Mesenchymal stem cell (in vitro differentiated cells and primary cell): ENCODE measurements at regions not wholly inside any gene's neighbourhood (a gene's known extent, or its start where the extent isn't known, plus 50 kb on each side); places are given as distances from the start of the nearest gene placed in this dataset.

Source experiments
- DNase-seq: peaks from one replicate; pipeline ENCODE4 v3.0.0-alpha.2; 2013
- H2AFZ ChIP-seq: one replicate; pipeline ENCODE4 v1.6.1; 2013; ENCODE audit warnings: low read depth, mild to moderate bottlenecking, control low read depth, inconsistent platforms, low read length, moderate library complexity
- H2AK5ac ChIP-seq: 2 replicates; pipeline ENCODE4 v1.6.1; 2013; ENCODE audit warnings: low read length, moderate library complexity, mild to moderate bottlenecking, inconsistent platforms; ENCODE audit not compliant: severe bottlenecking
- H2BK120ac ChIP-seq: one replicate; pipeline ENCODE4 v1.6.1; 2013; ENCODE audit warnings: low read depth, mild to moderate bottlenecking, inconsistent platforms, low read length, moderate library complexity
- H2BK12ac ChIP-seq, 2 experiments: one replicate each; pipeline ENCODE4 v1.6.1; 2013; ENCODE audit warnings: inconsistent platforms in 2 of 2, low read length in 2 of 2, mild to moderate bottlenecking in 2 of 2, moderate library complexity in 2 of 2, control low read depth in 1 of 2
- H2BK15ac ChIP-seq: one replicate; pipeline ENCODE4 v1.6.1; 2013; ENCODE audit warnings: mild to moderate bottlenecking, low read depth, inconsistent platforms; ENCODE audit not compliant: poor library complexity, severe bottlenecking
- H2BK5ac ChIP-seq: 2 replicates; pipeline ENCODE4 v1.6.1; 2013; ENCODE audit warnings: low read depth, mild to moderate bottlenecking, low read length, control low read depth, inconsistent platforms; ENCODE audit not compliant: poor library complexity, severe bottlenecking
- H3K14ac ChIP-seq, 2 experiments: one replicate each; pipeline ENCODE4 v1.6.1; 2013; ENCODE audit warnings: inconsistent platforms in 2 of 2, low read length in 2 of 2, control low read depth in 1 of 2, mild to moderate bottlenecking in 1 of 2, moderate library complexity in 1 of 2
- H3K18ac ChIP-seq, 2 experiments: one replicate each; pipeline ENCODE4 v1.6.1; 2013; ENCODE audit warnings: inconsistent platforms in 2 of 2, low read length in 2 of 2, control low read depth in 1 of 2, low read depth in 1 of 2, mild to moderate bottlenecking in 1 of 2
- H3K23ac ChIP-seq, 2 experiments: one replicate each; pipeline ENCODE4 v1.6.1; 2013; ENCODE audit warnings: inconsistent platforms in 2 of 2, low read length in 2 of 2, mild to moderate bottlenecking in 2 of 2, moderate library complexity in 2 of 2, control low read depth in 1 of 2
- H3K27ac ChIP-seq: 2 replicates; pipeline ENCODE4 v1.5.1; 2013; ENCODE audit warnings: mild to moderate bottlenecking, moderate library complexity, low read length, control low read depth, inconsistent platforms; ENCODE audit not compliant: poor library complexity, severe bottlenecking
- H3K27me3 ChIP-seq, 2 experiments: 2 replicates each; pipeline versions ENCODE4 v1.6.1 to v1.7.0; 2013; ENCODE audit warnings: low read length in 2 of 2, mild to moderate bottlenecking in 2 of 2, moderate library complexity in 2 of 2, control low read depth in 1 of 2, inconsistent platforms in 1 of 2; ENCODE audit not compliant: control insufficient read depth in 1 of 2, insufficient read depth in 1 of 2
- H3K36me3 ChIP-seq, 2 experiments: 2 replicates each; pipeline versions ENCODE4 v1.6.1 to v1.7.0; 2013; ENCODE audit warnings: low read length in 2 of 2, control low read depth in 1 of 2, inconsistent platforms in 1 of 2, low read depth in 1 of 2, mild to moderate bottlenecking in 1 of 2; ENCODE audit not compliant: insufficient read depth in 2 of 2, control insufficient read depth in 1 of 2
- H3K4ac ChIP-seq, 2 experiments: one replicate each; pipeline ENCODE4 v1.6.1; 2013; ENCODE audit warnings: inconsistent platforms in 2 of 2, low read length in 2 of 2, mild to moderate bottlenecking in 2 of 2, moderate library complexity in 2 of 2, control low read depth in 1 of 2, low read depth in 1 of 2
- H3K4me1 ChIP-seq: 2 replicates; pipeline ENCODE4 v1.6.1; 2013; ENCODE audit warnings: low read depth, low read length, control low read depth; ENCODE audit not compliant: control insufficient read depth, insufficient read depth
- H3K4me2 ChIP-seq: 2 replicates; pipeline ENCODE4 v1.6.1; 2013; ENCODE audit warnings: low read length, mild to moderate bottlenecking, inconsistent platforms; ENCODE audit not compliant: poor library complexity, severe bottlenecking
- H3K4me3 ChIP-seq, 2 experiments: 2 replicates each; pipeline versions ENCODE4 v1.5.1 to v1.7.0; 2013; ENCODE audit warnings: low read length in 2 of 2, mild to moderate bottlenecking in 2 of 2, control low read depth in 1 of 2, low read depth in 1 of 2; ENCODE audit not compliant: insufficient read depth in 1 of 2
- H3K79me1 ChIP-seq: replicated peaks from 2 replicates; pipeline ENCODE4 v1.6.1; 2013; ENCODE audit warnings: mild to moderate bottlenecking, control low read depth, low read length, inconsistent platforms; ENCODE audit not compliant: poor library complexity, severe bottlenecking
- H3K9ac ChIP-seq: 2 replicates; pipeline ENCODE4 v1.7.0; 2013; ENCODE audit warnings: mild to moderate bottlenecking, low read length, moderate library complexity
- H3K9me3 ChIP-seq: 2 replicates; pipeline ENCODE4 v1.7.0; 2013; ENCODE audit warnings: mild to moderate bottlenecking, low read length; ENCODE audit not compliant: control insufficient read depth
- H4K8ac ChIP-seq: one replicate; pipeline ENCODE4 v1.6.1; 2013; ENCODE audit warnings: inconsistent platforms, mild to moderate bottlenecking, low read length, moderate library complexity
- H4K91ac ChIP-seq: one replicate; pipeline ENCODE4 v1.6.1; 2013; ENCODE audit warnings: mild to moderate bottlenecking, low read length, inconsistent platforms
- WGBS: methylation state at CpG from one replicate; pipeline ENCODE4 v1.1.7; 2013; ENCODE audit warnings: mixed read lengths; 5-methylcytosine and 5-hydroxymethylcytosine counted together

DNA sequence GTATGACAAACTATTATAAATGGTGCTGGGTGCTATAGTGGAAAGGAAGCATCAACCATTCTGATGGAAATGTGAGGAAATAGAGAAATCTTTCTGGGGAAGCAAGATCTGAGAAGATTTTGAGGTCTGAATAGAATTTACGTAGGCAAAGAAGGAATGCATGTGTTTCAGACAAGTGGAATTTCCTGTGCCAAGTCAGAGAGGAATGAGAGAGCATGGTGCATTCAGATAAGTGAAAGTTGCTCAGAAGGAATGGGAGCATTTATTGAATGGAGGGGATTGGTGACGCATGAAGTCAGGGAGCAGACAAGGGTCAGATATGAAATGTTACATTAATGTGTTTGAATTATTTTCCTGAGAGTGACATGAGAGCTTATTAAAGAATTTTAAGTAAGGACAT lies 725.5 kb downstream of the METTL15 start:
- whole genome bisulfite sequencing: 0% methylated on average over 2 of the region's 2 CpGs
- Histone ChIP-seq H2BK12ac (no peak overlapping the region), H2BK120ac (no peak overlapping the region), H3K14ac (no peak overlapping the region), H4K91ac (no peak overlapping the region), H3K4me1 (peaks cover 3% of the 10 kb centered on the region), H3K23ac (no peak overlapping the region), H2AK5ac (no peak overlapping the region), H3K4me2 (no peak overlapping the region), H2AFZ (no peak overlapping the region), H3K9me3 (no peaks in the 10 kb centered on the region), H3K27ac (peak overlapping the region; percentile 99), H2BK15ac (no peak overlapping the region), H4K8ac (no peak overlapping the region), H3K36me3 (no peaks in the 10 kb centered on the region), H3K18ac (no peak overlapping the region), H3K79me1 (no peaks in the 10 kb centered on the region), H3K4ac (no peak overlapping the region), H3K4me3 (no peak overlapping the region), H2BK5ac (no peak overlapping the region), H3K9ac (no peak overlapping the region), H3K27me3 (no peaks in the 10 kb centered on the region)
- peak; percentile 82 for DNase-seq

DNA sequence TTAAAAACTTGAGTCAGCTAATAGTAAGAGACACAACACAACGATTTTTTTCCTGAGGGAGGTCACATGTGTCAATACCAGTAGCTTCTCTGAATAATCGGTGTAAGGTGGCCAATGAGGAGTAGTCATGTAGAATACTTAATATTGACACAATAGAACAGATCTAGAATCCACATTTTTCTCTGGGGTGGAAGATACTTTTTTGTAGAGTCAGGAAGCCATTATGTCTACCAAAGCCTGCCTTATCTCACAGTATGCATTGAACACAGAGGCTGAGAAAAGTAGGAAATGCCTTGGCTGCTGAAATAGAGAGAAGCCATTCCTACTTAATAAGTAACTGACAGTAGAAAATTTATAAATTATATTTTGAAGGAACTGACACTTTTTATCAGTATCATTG lies 725.0 kb downstream of the METTL15 start:
- Histone ChIP-seq H3K9ac (no peak overlapping the region), H3K36me3 (no peaks in the 10 kb centered on the region), H3K23ac (no peak overlapping the region), H3K4ac (no peak overlapping the region), H3K9me3 (peaks cover 2% of the 10 kb centered on the region), H2BK120ac (no peak overlapping the region), H3K27me3 (no peaks in the 10 kb centered on the region), H2BK12ac (no peak overlapping the region), H2BK5ac (peak overlapping the region; percentile 89), H3K79me1 (no peaks in the 10 kb centered on the region), H3K4me3 (no peak overlapping the region), H4K91ac (no peak overlapping the region), H3K14ac (no peak overlapping the region), H2AFZ (no peak overlapping the region), H3K18ac (no peak overlapping the region), H3K27ac (peak overlapping the region; percentile 99), H3K4me1 (peaks cover 3% of the 10 kb centered on the region), H4K8ac (no peak overlapping the region), H3K4me2 (no peak overlapping the region), H2BK15ac (no peak overlapping the region), H2AK5ac (peak overlapping the region; percentile 89)
- no peak for DNase-seq
- 78% methylated on average over 1 of the region's 2 CpGs for WGBS

DNA sequence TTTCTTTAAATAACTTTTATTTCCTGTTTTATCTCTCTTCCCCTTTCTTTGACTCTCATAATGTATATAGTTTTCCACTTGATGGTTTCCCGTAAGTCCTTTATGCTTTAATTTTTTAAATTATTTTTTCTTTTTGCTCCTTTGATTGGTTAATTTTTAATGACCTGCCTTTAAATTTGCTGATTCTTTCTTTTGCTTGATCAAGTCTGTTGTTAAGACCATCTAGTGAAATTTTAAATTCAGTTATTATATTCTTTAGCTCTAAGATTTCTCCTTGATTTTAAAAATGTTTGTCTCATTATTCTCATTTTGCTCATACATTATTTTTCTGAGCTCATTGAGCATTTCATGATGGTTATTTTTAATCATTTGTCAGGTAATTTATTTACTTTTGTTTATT lies 718.6 kb downstream of the METTL15 start:
- WGBS: no CpG with 5 or more reads among the region's 1 CpG
- H3K4me3 ChIP-seq: no peak overlapping the region
- no peaks in the 10 kb centered on the region for H3K4me1 ChIP-seq
- H3K27ac ChIP-seq: no peak overlapping the region
- no peak overlapping the region for H2BK12ac ChIP-seq
- H2BK15ac ChIP-seq: no peak overlapping the region
- H3K23ac ChIP-seq: no peak overlapping the region
- no peaks in the 10 kb centered on the region for H3K27me3 ChIP-seq
- H3K4me2 ChIP-seq: no peak overlapping the region
- no peak overlapping the region for H2AK5ac ChIP-seq
- peaks cover 28% of the 10 kb centered on the region for H3K9me3 ChIP-seq
- no peak overlapping the region for H2BK5ac ChIP-seq
- H3K14ac ChIP-seq: no peak overlapping the region
- H3K79me1 ChIP-seq: no peaks in the 10 kb centered on the region
- no peaks in the 10 kb centered on the region for H3K36me3 ChIP-seq
- H2AFZ ChIP-seq: no peak overlapping the region
- H3K18ac ChIP-seq: no peak overlapping the region
- H3K4ac ChIP-seq: no peak overlapping the region
- no peak overlapping the region for H4K8ac ChIP-seq
- no peak for DNase-seq
- H3K9ac ChIP-seq: no peak overlapping the region
- no peak overlapping the region for H4K91ac ChIP-seq
- H2BK120ac ChIP-seq: no peak overlapping the region

DNA sequence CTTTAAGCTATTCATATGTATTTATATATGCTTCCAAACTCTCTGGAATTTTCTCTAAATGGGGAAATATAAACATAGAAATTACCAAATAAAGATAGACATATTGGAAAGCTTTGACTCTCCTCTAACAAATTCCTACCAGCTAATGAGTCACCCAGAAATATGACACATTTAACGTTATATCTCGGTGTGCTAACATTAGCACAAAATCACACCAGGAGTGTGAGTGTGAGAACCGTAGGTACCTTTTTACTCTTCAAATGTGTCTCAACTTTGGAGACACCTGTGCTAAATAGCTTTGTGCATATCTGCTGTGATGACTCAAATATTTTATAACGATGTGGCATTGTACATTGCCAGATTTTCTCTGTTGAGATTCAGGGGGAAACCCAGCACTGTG lies 714.4 kb downstream of the METTL15 start:
- Histone ChIP-seq H3K4me1 (no peaks in the 10 kb centered on the region), H3K79me1 (no peaks in the 10 kb centered on the region), H3K4me3 (no peak overlapping the region), H2BK120ac (no peak overlapping the region), H2BK5ac (no peak overlapping the region), H3K27ac (no peak overlapping the region), H3K23ac (no peak overlapping the region), H3K4me2 (no peak overlapping the region), H3K14ac (no peak overlapping the region), H3K9ac (no peak overlapping the region), H2AFZ (no peak overlapping the region), H3K4ac (no peak overlapping the region), H3K27me3 (no peaks in the 10 kb centered on the region), H4K8ac (no peak overlapping the region), H2BK12ac (no peak overlapping the region), H3K9me3 (peaks cover 20% of the 10 kb centered on the region), H2AK5ac (no peak overlapping the region), H4K91ac (no peak overlapping the region), H3K18ac (no peak overlapping the region), H3K36me3 (no peaks in the 10 kb centered on the region), H2BK15ac (no peak overlapping the region)
- no peak for DNase-seq
- WGBS: 72% methylated on average over 4 of the region's 4 CpGs
